ENCODE measurements at regions not wholly inside any gene's neighbourhood (a gene's known extent, or its start where the extent isn't known, plus 50 kb on each side); places are given as distances from the start of the nearest gene placed in this dataset.

- no peak for TF ChIP-seq JUND (IDR thresholded peaks at IDR 0.05; ENCODE audit: low read depth)
- in situ Hi-C loops (cut with HindIII; ENCODE audit: low pct_unique_long_range_greater_than_20kb, low sequenced_read_pairs): no loop called here
- DNase-seq (ENCODE audit: low read depth in 1 of 2, low spot score in 1 of 2): no peak
Observed at GRCh38 chr2:6308986-6309385, 556.7 kb downstream of the CMPK2 start.

- TF ChIP-seq JUND (IDR thresholded peaks at IDR 0.05; ENCODE audit: low read depth): no peak
- DNase-seq (ENCODE audit: low read depth in 1 of 2, low spot score in 1 of 2): no peak
Observed at GRCh38 chr2:6309415-6310255, 556.1 kb downstream of the CMPK2 start.

GRCh38 chr2:6310256-6311215 is 555.2 kb downstream of the CMPK2 start:
- in situ Hi-C loops (cut with HindIII; ENCODE audit: low pct_unique_long_range_greater_than_20kb, low sequenced_read_pairs): no loop called here
- no peak for TF ChIP-seq JUND (IDR thresholded peaks at IDR 0.05; ENCODE audit: low read depth)
- DNase-seq (ENCODE audit: low read depth in 1 of 2, low spot score in 1 of 2): no peak

More at GRCh38 chr2:6309415-6310255, 556.1 kb downstream of the CMPK2 start:
- in situ Hi-C loops (cut with HindIII; ENCODE audit: low pct_unique_long_range_greater_than_20kb, low sequenced_read_pairs): no loop called here

GRCh38 chr2:6312367-6312766 is 553.3 kb downstream of the CMPK2 start:
- DNase-seq (ENCODE audit: low read depth in 1 of 2, low spot score in 1 of 2): no peak
- in situ Hi-C loops (cut with HindIII; ENCODE audit: low pct_unique_long_range_greater_than_20kb, low sequenced_read_pairs): no loop called here
- TF ChIP-seq JUND (IDR thresholded peaks at IDR 0.05; ENCODE audit: low read depth): no peak

GRCh38 chr2:6314218-6314960 is 551.3 kb downstream of the CMPK2 start:
- no peak for DNase-seq (ENCODE audit: low read depth in 1 of 2, low spot score in 1 of 2)
- in situ Hi-C loops (cut with HindIII; ENCODE audit: low pct_unique_long_range_greater_than_20kb, low sequenced_read_pairs): no loop called here
- no peak for TF ChIP-seq JUND (IDR thresholded peaks at IDR 0.05; ENCODE audit: low read depth)

GRCh38 chr2:6325616-6326015 is 540.1 kb downstream of the CMPK2 start:
- TF ChIP-seq JUND (IDR thresholded peaks at IDR 0.05; ENCODE audit: low read depth): no peak
- DNase-seq (ENCODE audit: low read depth in 1 of 2, low spot score in 1 of 2): no peak
- in situ Hi-C loops (cut with HindIII; ENCODE audit: low pct_unique_long_range_greater_than_20kb, low sequenced_read_pairs): no loop called here

- no peak for DNase-seq (ENCODE audit: low read depth in 1 of 2, low spot score in 1 of 2)
- TF ChIP-seq JUND (IDR thresholded peaks at IDR 0.05; ENCODE audit: low read depth): no peak
- in situ Hi-C loops (cut with HindIII; ENCODE audit: low pct_unique_long_range_greater_than_20kb, low sequenced_read_pairs): no loop called here
Observed at GRCh38 chr2:6326958-6327357, 538.7 kb downstream of the CMPK2 start.

GRCh38 chr2:6336752-6337471 is 528.8 kb downstream of the CMPK2 start:
- no peak for DNase-seq (ENCODE audit: low read depth in 1 of 2, low spot score in 1 of 2)
- no peak for TF ChIP-seq JUND (IDR thresholded peaks at IDR 0.05; ENCODE audit: low read depth)
- in situ Hi-C loops (cut with HindIII; ENCODE audit: low pct_unique_long_range_greater_than_20kb, low sequenced_read_pairs): no loop called here

GRCh38 chr2:6337472-6337820 is 528.3 kb downstream of the CMPK2 start:
- DNase-seq (ENCODE audit: low read depth in 1 of 2, low spot score in 1 of 2): no peak
- TF ChIP-seq JUND (IDR thresholded peaks at IDR 0.05; ENCODE audit: low read depth): no peak
- in situ Hi-C loops (cut with HindIII; ENCODE audit: low pct_unique_long_range_greater_than_20kb, low sequenced_read_pairs): no loop called here

- TF ChIP-seq JUND (IDR thresholded peaks at IDR 0.05; ENCODE audit: low read depth): no peak
- in situ Hi-C loops (cut with HindIII; ENCODE audit: low pct_unique_long_range_greater_than_20kb, low sequenced_read_pairs): no loop called here
- no peak for DNase-seq (ENCODE audit: low read depth in 1 of 2, low spot score in 1 of 2)
Observed at GRCh38 chr2:6341588-6342129, 524.0 kb downstream of the CMPK2 start.

- no peak for DNase-seq (ENCODE audit: low read depth in 1 of 2, low spot score in 1 of 2)
Observed at GRCh38 chr2:6342273-6342920, 523.3 kb downstream of the CMPK2 start.

More at GRCh38 chr2:6342273-6342920, 523.3 kb downstream of the CMPK2 start:
- no peak for TF ChIP-seq JUND (IDR thresholded peaks at IDR 0.05; ENCODE audit: low read depth)
- in situ Hi-C loops (cut with HindIII; ENCODE audit: low pct_unique_long_range_greater_than_20kb, low sequenced_read_pairs): no loop called here
